ENCODE measurements at regions not wholly inside any gene's neighbourhood (a gene's known extent, or its start where the extent isn't known, plus 50 kb on each side); places are given as distances from the start of the nearest gene placed in this dataset.

DNA sequence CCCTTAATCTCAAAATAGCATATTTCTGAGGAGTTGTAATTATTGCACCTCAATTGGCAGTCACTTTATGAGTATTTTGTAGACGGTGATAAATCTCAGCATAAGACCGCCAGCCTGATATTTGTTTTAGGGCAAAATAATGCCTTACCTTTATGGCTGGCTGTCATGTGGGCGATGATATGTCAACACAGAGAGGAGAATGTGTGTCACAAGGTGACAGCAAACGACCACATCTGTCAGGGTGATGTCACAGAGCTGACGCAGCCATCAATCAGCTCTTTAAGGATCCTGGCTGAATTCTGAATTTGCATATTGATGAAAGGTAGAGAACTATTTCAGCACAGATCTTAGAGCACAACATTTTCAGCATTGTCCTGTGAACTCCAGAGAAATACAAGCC is 209.7 kb downstream of the CEP135 start:
- Histone ChIP-seq H3K36me3 (ENCODE audit: insufficient read depth) (no peaks in the 10 kb centered on the region), H2AFZ (ENCODE audit: low read depth) (no peak overlapping the region), H4K20me1 (ENCODE audit: insufficient read depth) (no peaks in the 10 kb centered on the region), H3K4me2 (no peak overlapping the region), H3K79me2 (ENCODE audit: insufficient read depth, low read depth) (no peaks in the 10 kb centered on the region), H3K4me1 (ENCODE audit: low read depth, poor library complexity, severe bottlenecking) (peaks cover 4% of the 10 kb centered on the region), H3K27me3 (ENCODE audit: insufficient read depth, low read depth) (no peaks in the 10 kb centered on the region), H3K4me3 (IDR thresholded peaks at IDR 0.05; ENCODE audit: insufficient read depth, low read depth, low read length) (no peak overlapping the region), H3K27ac (no peak overlapping the region), H3K9ac (no peak overlapping the region)
- TF ChIP-seq, protein P1, sequence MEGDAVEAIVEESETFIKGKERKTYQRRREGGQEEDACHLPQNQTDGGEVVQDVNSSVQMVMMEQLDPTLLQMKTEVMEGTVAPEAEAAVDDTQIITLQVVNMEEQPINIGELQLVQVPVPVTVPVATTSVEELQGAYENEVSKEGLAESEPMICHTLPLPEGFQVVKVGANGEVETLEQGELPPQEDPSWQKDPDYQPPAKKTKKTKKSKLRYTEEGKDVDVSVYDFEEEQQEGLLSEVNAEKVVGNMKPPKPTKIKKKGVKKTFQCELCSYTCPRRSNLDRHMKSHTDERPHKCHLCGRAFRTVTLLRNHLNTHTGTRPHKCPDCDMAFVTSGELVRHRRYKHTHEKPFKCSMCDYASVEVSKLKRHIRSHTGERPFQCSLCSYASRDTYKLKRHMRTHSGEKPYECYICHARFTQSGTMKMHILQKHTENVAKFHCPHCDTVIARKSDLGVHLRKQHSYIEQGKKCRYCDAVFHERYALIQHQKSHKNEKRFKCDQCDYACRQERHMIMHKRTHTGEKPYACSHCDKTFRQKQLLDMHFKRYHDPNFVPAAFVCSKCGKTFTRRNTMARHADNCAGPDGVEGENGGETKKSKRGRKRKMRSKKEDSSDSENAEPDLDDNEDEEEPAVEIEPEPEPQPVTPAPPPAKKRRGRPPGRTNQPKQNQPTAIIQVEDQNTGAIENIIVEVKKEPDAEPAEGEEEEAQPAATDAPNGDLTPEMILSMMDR (conservative IDR thresholded peaks at IDR 0.05; ENCODE audit: low read depth, low read length): no peak

DNA sequence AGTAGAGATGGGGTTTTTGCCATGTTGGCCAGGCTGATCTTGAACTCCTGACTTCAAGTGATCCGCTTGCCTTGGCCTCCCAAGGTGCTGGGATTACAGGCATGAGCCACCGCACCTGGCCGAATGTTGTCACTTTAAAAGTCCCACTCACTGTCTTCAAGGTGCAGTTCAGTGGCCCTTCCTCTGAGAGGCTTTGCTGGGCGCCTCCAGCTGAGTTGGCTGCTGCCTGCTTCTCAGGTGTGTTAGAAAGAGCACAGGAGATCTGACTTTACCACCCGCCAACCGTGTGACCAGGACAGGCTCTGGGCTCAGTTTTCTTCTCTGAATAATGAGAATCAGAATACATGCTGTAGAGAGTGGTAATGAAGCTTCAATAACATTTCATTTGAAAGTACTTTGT is 207.4 kb downstream of the CEP135 start:
- peaks cover 4% of the 10 kb centered on the region for H3K4me1 ChIP-seq (ENCODE audit: low read depth, poor library complexity, severe bottlenecking)
- no peak overlapping the region for H3K27ac ChIP-seq
- no peaks in the 10 kb centered on the region for H3K27me3 ChIP-seq (ENCODE audit: insufficient read depth, low read depth)
- no peak overlapping the region for H3K4me3 ChIP-seq (IDR thresholded peaks at IDR 0.05; ENCODE audit: insufficient read depth, low read depth, low read length)
- TF ChIP-seq, protein P1 (conservative IDR thresholded peaks at IDR 0.05; ENCODE audit: low read depth, low read length): no peak
- H2AFZ ChIP-seq (ENCODE audit: low read depth): no peak overlapping the region
- H4K20me1 ChIP-seq (ENCODE audit: insufficient read depth): no peaks in the 10 kb centered on the region
- H3K36me3 ChIP-seq (ENCODE audit: insufficient read depth): no peaks in the 10 kb centered on the region
- H3K4me2 ChIP-seq: no peak overlapping the region
- no peak overlapping the region for H3K9ac ChIP-seq
- H3K79me2 ChIP-seq (ENCODE audit: insufficient read depth, low read depth): no peaks in the 10 kb centered on the region

DNA sequence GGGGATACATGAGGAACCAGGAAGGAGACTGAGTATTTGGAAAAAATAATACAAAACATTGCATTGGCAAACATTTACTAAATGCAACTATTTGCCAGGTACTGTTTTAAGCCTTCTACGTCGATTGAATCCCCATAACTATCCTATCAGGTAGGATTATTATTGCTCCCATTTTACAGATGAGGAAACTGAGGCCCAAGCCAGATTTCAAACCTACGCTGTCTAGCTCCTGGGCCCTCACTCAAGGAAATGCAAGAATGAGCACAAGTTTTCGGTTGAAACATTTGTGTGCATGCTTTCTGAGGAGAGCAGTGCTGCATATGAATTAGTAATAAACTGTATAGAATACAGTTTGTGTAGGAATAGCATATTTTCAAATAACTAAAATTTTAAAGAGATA is 206.7 kb downstream of the CEP135 start:
- TF ChIP-seq, protein P1 (conservative IDR thresholded peaks at IDR 0.05; ENCODE audit: low read depth, low read length): no peak
- H3K4me1 ChIP-seq (ENCODE audit: low read depth, poor library complexity, severe bottlenecking): peaks cover 4% of the 10 kb centered on the region
- no peaks in the 10 kb centered on the region for H3K36me3 ChIP-seq (ENCODE audit: insufficient read depth)
- no peak overlapping the region for H2AFZ ChIP-seq (ENCODE audit: low read depth)
- H3K9ac ChIP-seq: no peak overlapping the region
- H3K4me2 ChIP-seq: no peak overlapping the region
- no peaks in the 10 kb centered on the region for H4K20me1 ChIP-seq (ENCODE audit: insufficient read depth)
- no peak overlapping the region for H3K27ac ChIP-seq
- no peaks in the 10 kb centered on the region for H3K79me2 ChIP-seq (ENCODE audit: insufficient read depth, low read depth)
- no peak overlapping the region for H3K4me3 ChIP-seq (IDR thresholded peaks at IDR 0.05; ENCODE audit: insufficient read depth, low read depth, low read length)
- H3K27me3 ChIP-seq (ENCODE audit: insufficient read depth, low read depth): no peaks in the 10 kb centered on the region

DNA sequence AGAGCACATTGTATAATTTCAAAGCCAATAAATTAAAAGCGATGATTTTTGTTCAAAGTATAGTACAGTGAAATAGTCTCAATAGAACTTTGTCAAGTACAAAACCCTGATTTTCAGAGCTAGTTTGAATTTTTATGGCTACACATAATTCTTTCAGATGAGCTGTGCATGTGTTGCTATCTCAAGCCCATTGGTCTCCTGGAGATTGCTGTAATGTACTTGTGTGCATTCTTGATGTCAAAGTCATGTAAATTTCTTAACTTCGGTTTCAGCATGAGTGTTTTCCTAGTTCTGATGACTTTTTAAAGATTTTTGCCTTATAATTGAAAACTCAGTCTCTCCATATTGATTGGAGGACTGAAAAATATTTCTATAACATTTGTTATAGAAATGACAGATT is 200.8 kb downstream of the CEP135 start:
- Histone ChIP-seq H3K79me2 (ENCODE audit: insufficient read depth, low read depth) (no peaks in the 10 kb centered on the region), H3K4me2 (no peak overlapping the region), H2AFZ (ENCODE audit: low read depth) (no peak overlapping the region), H3K9ac (no peak overlapping the region), H3K27me3 (ENCODE audit: insufficient read depth, low read depth) (no peaks in the 10 kb centered on the region), H3K27ac (no peak overlapping the region), H4K20me1 (ENCODE audit: insufficient read depth) (no peaks in the 10 kb centered on the region), H3K4me3 (IDR thresholded peaks at IDR 0.05; ENCODE audit: insufficient read depth, low read depth, low read length) (no peak overlapping the region), H3K36me3 (ENCODE audit: insufficient read depth) (no peaks in the 10 kb centered on the region), H3K4me1 (ENCODE audit: low read depth, poor library complexity, severe bottlenecking) (peaks cover 6% of the 10 kb centered on the region)
- TF ChIP-seq, protein P1 (conservative IDR thresholded peaks at IDR 0.05; ENCODE audit: low read depth, low read length): no peak

Data from KMS-11 (cell line).